ENCODE measurements at regions not wholly inside any gene's neighbourhood (a gene's known extent, or its start where the extent isn't known, plus 50 kb on each side); places are given as distances from the start of the nearest gene placed in this dataset.

DNA sequence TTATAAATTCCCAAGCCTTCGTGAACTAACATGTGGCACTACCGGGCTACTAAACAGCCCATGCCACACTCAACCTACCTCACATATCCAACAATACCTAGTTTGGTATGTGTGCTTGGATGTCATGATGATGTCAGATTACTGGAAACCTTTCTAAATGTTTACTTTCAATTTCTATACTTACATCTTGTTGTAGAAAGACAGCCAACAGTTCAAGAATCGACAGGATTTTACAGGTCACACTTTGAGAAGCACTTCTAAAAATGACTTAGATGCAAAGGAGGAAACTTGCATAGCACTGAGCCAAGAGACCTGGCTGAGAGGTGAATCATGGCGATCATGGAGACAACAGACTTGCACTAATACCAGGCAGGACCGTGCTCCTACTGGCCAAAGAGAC is 209.9 kb downstream of the COL4A1 start:
- DNase-seq (ENCODE audit: extremely low read depth, low read depth): no peak

DNA sequence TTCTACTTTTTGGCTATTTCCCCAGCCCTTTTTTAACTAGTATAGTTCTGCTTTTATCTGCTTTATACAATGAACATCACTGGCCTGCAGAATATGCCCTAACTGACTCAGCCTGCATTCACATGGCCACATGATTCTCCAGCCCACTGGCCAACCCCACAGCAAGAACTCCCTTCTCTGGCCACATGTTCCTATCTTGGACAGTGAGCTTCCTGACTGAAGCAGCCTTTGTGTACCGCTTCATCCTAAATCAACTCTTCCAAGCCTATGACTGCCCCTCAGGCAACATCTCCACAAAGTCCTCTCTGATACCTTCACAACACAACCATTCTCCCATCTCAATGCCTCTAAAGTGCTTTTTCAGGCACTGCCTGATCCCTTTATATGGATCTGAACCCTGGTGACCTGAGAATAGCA is 214.1 kb downstream of the COL4A1 start:
- DNase-seq (ENCODE audit: extremely low read depth, low read depth): no peak

DNA sequence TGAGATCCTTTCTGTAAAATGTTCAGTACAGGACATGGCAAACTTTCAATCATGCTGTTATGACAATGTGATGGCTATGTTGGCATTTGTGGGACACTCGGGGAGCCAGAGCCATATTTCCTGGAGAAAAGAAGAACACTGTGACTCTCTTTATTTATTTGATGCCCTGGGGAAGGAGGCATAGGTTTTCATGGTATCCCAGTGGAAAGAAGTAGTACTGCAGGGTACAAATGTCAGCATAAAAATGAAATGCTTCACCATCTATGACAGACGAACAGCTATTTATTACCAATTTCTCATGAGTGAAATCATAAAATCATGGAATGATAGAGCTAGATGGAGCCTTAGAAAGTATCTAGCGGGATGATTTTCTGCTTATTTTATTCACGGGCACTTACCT is 217.1 kb downstream of the COL4A1 start:
- no peak for DNase-seq (ENCODE audit: extremely low read depth, low read depth)

DNA sequence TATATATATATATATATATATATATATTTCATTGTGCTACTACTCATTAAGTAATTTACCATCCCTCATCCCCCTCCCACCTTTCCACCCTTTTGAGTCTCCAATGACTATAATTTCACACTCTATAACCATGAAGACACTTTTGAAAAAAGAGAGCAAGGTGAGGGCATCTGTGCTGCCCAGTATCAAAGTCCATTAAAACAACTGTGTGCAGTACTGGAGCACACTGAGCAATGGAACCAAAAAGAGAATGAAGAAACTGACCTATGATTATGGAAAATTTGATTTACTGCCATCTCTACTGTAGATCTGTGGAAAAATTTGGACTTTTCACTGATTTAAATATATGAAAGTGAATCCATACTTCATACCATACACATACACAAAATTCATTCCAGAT is 217.9 kb downstream of the COL4A1 start:
- DNase-seq (ENCODE audit: extremely low read depth, low read depth): no peak

DNA sequence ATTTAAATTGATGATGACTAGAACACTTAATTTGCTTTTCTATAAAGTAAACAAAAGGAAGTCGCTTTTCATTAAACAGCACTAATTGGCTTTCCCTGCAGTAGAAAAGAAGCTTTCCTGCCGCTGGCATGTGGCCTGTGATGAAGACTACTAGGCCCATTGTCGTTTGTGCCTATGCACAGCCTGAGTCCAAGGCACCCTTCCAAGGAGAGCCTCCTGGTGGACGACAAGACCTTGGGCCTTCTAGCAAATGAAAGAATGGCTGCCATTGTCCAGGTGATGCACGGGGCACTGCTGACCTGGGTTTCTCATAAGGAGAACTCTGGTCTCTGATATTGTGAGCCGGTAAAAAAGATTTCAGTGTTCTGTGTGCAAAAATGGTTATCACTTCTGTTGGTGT is 233.0 kb downstream of the COL4A1 start:
- DNase-seq (ENCODE audit: extremely low read depth, low read depth): no peak

DNA sequence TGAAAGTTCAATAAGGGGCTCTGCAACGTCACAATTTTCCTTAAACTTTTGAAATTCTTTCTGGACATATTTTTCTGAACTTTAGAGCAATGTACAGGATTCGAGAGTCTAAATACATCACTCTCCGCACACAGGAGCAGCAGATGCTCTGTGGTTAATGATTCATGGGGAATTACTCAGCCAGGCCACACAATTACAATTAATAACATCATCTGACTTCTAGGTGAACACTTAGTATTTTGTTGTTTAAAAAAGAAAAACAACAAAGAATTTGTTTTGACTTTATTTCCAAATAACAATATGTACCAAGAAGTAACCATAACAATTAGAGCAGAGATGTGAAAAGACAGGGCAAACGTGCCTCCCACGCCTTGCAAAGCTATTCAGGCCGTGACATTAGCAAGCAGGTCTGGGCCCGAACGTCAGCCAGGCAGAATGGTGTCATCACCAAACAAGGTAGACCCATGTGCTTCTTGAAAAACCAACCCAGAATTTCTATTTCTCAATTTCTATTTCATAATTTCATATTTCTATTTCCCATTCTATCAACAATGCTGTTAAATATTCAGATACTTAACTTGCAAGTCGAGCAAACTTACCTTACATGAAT is 236.3 kb downstream of the COL4A1 start:
- DNase-seq (ENCODE audit: extremely low read depth, low read depth): no peak

DNA sequence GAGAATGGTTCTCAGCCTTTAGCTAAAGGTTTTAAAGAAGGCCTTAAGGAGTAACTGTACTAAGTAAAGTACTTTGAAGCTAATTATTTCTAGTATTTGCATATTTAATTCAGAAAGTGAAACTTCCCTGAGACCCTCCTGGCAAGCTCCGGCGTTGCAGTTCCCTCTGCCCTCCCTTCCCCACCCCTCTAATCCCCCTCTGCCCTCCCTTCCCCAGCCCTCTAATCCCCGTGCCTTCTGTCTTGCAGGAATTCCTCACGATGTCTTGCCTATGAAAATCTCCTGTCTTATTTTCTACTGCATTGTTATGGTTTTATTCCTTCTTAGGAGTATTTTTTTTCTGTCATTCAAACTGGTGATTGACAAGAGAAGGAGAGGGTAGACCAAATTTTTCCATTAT is 236.9 kb downstream of the COL4A1 start:
- DNase-seq (ENCODE audit: extremely low read depth, low read depth): no peak

DNA sequence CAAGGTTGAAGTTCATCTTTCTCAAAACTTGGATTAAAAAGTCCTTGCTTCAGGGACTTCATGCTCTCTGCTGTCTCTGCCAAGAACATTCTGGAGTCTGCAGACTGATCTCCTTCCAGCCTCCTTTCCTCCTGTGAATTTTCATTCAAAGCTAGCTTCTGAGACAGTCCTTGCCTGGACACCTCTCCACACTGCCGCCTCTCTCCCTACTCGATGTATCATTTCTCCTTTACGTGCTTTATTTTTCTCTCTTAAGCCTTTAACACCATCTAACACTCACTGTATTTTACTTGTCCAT is 238.8 kb downstream of the COL4A1 start:
- no peak for DNase-seq (ENCODE audit: extremely low read depth, low read depth)

DNA sequence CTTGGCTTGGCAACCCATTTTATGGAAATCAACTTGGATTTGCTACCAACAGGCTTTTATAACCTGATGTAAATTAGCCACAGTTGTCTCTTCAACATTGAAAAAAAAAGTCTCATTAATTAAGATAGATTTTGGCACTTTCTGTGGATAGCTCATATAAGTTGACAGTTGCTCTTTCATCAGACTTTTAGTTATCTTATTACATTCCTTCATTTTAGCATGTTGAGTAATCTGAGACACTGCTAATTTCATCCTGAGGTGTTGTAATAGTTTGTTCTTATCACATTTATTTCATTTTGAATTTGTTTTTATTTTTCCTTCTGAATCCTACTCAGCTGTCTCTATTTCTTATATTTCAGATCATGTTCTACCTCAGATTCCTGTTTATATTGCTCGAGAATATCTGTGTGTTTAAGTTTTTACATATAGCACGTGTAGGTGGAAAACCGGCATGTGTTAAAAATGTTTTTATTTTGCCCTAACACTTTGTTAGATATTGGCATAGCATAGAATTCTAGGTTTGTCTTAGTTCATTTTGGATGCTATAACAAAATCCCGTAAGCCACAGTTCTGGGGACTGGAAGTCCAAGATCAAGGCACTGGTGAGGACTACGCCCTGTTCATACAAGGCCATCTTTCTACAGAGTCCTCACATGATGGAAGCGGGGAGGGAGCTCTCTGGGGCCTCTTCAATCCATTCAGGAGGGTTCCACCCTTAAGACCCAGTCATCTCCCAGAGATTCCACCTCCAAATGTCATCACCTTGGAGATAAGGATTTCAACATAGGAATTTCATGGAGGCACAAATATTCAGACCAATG is 239.4 kb downstream of the COL4A1 start:
- DNase-seq (ENCODE audit: extremely low read depth, low read depth): no peak

DNA sequence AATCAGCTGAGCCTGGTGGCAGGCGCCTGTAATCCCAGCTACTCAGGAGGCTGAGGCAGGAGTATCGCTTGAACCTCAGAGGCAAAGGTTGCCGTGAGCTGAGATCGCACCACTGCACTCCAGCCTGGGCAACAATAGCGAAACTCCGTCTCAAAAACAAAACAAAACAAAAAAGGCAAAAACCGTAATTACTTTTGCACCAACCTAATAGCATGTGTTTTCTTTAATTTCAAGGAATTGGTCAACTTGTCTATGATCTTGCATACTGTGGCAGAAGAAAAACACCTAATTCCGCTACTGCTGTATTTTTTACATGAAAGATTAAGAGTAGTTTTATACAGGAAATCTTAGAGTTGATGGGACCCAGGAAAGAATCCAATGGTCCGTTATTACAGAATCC is 241.2 kb downstream of the COL4A1 start:
- no peak for DNase-seq (ENCODE audit: extremely low read depth, low read depth)

DNA sequence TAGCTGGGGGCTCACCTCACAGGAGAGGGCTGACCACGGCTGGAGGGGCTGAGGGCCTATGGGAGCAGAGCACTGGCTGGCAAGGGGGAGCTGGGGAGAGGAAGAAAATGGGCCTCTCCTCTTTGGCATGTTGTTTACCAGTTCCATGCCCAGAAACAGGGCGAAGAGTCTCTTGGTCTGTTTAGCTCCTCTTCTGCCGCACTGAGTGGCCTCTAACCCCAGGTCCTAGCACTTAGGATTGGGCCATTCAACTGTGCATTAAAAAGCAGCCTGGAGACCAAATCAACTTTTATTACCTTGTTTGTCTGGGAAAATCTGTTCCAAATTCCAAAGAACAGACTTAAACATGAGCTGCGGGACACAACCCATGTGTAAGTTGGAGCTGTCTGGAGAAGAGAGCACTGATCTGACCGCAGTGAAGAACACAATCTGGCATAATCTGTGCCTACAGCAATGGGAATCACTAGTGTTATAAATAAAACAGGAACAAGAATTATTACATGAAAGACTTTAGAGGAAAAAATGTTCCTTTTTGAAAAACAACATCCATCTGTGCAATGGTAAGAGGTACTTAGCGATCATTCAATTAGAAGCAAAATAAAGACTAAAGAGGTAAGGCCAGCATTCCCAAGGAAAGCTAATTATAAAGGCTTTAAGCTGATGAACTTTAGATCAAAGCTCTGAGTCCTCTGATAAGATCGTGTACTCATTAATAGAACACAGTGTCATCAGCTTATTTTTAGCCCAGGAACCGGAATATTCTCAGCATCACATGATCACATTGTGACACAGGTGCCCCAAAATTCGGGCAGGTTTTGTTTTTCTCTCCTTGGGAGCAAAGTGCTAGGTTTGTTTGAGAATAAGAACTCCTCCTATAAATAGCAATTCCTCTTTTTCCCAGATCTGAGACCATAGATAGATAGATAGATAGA is 243.2 kb downstream of the COL4A1 start:
- no peak for DNase-seq (ENCODE audit: extremely low read depth, low read depth)

DNA sequence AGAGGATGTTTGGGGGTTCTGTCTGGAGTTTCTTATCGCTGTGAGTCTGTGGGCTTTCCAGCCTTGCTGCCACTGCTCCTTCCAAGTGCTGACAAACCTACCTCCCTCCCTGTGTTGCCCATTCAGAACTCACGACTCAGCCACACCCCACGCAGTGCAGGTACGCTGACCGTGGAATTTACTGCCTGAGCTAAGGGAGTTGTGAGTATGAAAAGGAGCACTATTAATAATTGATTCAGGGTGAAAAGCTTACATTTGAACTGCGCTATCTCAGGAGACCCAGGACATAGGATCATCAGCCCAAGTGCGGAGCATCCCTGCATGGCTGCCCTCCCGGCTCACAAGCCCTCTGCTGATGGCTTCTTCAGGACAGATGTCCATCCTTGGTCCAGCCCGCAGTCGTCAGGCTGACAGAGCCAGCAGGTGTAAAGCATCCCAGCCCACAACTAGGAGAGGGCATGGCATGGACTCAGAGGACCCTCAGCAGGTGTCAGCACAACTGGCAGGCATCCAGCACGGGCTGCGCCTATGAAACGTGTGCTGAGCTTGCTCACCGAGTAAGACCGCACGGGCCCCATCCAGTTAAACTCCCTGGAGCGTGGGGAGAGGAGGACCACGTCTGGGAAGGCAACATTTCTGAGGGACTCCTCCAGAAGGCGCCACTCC is 244.0 kb downstream of the COL4A1 start:
- DNase-seq (ENCODE audit: extremely low read depth, low read depth): no peak

DNA sequence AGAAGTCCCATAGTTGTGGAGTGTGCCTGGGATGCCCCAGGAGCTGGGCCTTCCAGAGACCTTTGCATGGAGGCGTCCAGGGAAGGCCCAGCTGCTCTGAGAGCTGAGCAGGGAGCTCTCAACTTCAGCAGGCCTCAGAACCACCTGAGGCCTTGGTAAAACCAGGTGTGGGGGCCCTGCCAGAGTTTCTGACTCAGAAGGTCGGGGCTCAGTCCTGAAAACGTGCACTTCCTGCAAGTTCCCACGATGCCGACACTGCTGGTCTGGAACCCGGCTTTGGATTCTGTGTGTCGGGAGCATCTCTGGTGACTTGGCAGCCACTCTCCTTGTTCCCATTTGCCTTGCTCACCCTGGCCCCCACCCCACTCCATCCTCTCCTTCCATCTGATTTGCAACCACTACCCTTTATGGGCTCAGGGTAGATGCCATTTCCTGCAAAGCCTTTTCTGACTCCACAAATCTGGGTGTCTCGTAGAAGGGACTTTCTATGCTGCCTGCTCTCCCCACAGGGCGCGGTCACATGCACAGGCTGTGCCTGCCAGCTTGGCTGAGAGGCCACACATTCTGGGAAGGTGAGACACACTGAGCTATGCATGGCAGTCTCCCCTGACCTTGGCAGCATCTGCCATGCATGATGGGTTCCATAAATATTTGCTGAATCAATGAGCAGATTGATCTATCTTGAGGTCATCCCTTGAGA is 244.7 kb downstream of the COL4A1 start:
- no peak for DNase-seq (ENCODE audit: extremely low read depth, low read depth)

DNA sequence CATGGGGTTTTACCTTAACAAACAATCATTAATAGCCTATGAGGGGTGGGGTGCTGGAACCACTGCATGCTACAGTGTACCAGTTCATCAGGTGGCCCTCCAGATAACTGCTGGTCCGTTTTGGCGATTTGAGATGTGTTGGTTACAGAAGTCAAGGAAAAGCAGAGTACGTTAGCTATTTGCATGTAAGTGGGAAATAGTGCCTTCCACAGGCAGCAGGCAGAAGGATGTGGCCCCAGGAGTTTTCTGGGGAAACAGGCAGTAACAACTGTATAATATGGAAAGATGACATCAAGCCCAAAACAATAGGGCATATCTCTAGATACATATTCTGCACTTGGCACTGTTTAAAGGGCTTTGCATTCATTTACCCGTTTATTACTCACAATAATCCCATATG is 245.7 kb downstream of the COL4A1 start:
- no peak for DNase-seq (ENCODE audit: extremely low read depth, low read depth)

DNA sequence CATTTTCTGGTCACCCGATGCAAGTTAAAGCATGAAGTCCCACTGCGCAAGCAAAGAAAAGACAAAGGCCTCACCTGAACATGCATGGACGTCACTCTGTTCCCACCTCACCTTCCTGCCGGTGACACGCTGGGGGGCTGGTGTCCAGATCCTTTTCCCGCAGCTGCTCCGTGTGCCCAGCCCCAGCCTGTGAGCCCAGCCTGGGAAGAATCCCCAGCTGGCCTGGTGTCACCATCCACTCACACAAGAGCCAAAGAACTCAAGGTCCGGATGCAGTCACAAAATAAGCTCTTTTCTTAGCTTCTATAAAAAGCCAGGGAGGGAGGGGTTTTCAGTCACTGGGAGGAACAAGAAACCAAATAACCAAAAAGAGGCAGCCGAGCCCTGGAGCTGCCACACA is 249.9 kb downstream of the COL4A1 start:
- DNase-seq (ENCODE audit: extremely low read depth, low read depth): no peak

DNA sequence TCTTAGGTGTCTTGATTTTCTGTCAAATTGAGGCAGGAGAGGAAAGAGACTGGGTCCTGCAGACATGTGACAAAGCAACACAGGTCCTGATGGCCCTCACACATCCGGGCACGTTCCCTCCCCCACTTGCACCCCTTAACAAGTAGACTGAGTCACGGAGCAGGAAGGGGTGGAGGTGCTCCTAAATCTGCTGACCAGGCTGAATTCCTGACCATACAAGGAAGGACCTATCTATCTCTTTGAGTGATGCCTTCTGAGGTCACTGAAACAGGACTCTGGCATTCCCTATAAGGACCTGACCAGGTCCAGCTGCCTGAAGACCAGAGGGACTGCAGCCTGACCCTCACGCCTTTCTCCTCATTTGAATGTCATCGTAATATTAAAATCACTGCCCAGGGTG is 250.3 kb downstream of the COL4A1 start:
- DNase-seq (ENCODE audit: extremely low read depth, low read depth): no peak

DNA sequence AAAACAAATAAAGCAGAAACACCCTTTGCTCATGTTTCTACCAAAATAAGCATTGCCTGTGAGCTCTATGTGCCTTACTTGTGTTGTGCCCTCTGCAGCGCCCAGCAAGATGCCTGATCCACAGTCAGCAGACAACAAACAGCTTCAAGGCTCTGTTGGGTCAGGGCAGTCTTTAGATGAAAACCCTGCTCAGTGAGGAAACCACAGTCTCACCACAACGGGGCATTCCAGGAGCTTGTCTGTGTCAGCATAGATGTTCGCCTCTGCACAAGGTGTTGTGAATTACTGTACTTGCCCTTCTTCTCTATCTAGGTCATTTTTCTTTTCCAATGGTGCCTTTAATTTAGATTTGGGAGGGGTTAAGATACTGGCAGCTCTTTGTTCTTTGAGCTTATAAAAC is 251.9 kb downstream of the COL4A1 start:
- no peak for DNase-seq (ENCODE audit: extremely low read depth, low read depth)

DNA sequence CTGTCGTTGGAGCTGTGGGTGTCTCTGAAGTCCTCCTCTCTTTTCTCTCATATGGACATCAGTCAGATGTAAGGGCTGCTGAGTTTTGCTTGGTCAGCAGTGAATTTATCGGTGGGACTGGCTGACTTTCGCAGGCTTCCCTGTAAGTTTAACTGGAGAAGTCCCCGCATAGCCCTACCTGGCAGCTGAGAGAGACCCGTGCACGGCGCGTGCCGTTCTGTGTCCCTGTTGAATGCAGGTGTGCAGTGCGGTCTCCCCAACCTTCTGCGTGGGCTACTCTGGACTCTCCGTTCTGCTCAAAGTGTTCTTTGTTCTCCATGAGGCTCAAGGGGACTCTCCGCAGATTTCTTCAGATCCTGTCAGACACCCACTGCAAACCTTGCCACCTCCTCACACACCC is 252.9 kb downstream of the COL4A1 start:
- no peak for DNase-seq (ENCODE audit: extremely low read depth, low read depth)

DNA sequence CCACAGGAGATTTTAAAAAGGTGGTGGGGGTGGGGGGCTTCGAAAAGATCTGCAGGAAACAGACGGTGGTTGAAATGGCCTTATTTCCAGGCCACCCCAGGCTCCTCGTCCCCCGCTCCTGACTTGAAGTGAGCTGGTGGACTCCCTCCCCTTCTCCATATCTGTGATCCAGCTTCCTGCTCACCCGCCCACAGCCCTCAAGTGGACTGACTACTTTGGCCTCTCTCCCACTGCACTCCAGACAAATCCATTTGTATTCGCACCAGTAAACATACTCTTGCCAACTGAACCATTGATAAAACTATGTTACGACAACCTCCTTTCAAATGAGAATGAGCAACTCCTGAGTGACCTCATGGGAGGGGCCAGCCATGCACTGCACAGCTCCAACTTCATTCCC is 259.5 kb downstream of the COL4A1 start:
- no peak for DNase-seq (ENCODE audit: extremely low read depth, low read depth)

DNA sequence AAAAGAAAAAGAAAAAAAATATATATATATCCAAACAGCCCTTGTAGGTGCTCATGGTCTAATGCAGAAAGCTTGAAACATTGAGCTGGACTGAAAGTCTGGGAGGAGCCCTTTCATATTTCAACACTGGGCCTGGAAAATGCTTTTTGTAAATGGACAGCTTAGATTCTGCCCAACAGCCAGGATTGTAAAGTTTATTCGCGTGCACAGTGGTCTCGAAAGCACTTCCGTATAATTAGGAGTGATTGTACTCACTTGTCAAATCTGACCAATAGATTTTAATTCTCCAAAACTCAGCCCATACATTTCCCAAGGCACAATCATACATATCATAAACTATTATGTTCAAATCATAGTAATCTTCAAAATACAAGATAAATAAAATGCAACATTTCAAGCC is 260.1 kb downstream of the COL4A1 start:
- DNase-seq (ENCODE audit: extremely low read depth, low read depth): no peak

DNA sequence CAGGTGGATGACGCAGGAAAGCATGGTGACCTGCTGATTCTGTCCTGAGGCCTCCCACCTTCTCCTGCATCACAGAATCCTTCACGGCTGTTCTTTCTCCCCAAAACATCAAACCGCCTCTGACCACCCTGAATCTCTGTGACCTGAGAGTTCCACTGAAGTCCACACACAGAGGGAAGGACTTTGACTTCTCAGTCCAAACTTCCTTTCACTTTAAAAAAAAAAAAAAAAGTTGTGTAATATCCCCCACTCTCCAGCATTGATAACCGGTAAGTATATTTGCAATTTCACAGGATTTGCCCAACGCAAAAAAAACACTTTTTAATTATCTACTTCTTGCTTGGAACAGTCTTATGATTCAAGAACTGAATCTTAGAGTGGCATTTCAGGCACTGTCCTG is 259.5 kb upstream of the IRS2 start:
- DNase-seq (ENCODE audit: extremely low read depth, low read depth): no peak
